Left kidney (tissue), 1 donor: ENCODE measurements at regions not wholly inside any gene's neighbourhood (a gene's known extent, or its start where the extent isn't known, plus 50 kb on each side); places are given as distances from the start of the nearest gene placed in this dataset.

Experiments used
- DNase-seq: peaks from one replicate; pipeline ENCODE4 v3.0.0-alpha.2; 2013

- no peak for DNase-seq
Measured at GRCh38 chr5:167720259-167720658, 571.2 kb upstream of the WWC1 start.

GRCh38 chr5:167720676-167721260 lies 570.7 kb upstream of the WWC1 start:
- no peak for DNase-seq

- no peak for DNase-seq
Measured at GRCh38 chr5:167721926-167722440, 569.5 kb upstream of the WWC1 start.

DNA sequence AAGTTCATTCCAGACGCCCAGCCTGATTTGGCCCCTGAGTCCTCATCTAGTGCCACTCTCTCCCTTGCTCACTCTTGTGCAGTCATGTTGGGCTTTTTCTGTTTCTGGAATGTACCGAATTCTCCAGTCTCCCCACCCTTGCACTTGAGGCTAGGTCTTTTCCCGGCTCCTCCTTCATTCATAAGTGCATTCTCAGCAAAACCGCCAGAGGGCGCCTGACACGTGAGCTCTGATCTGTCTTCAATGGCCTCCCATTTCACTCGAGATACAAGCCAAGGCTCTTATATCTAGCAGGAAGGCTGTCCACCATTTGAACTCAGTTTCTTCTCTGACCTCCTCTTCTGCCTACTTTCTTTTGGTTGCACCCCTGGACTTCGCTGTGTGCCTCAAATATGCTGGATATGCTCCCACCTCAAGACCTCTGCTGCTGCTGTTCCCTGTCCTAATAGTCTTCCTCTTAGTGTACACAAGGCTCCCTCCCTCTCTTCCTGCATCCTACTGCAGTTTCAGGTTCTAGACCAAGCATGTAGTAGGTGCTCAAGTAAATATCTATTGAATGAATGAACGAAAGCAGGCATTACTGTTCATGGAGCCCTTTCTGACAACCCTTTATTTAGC lies 568.1 kb upstream of the WWC1 start:
- peak; percentile 85 for DNase-seq

GRCh38 chr5:167725264-167725663 lies 566.2 kb upstream of the WWC1 start:
- DNase-seq = no peak

DNA sequence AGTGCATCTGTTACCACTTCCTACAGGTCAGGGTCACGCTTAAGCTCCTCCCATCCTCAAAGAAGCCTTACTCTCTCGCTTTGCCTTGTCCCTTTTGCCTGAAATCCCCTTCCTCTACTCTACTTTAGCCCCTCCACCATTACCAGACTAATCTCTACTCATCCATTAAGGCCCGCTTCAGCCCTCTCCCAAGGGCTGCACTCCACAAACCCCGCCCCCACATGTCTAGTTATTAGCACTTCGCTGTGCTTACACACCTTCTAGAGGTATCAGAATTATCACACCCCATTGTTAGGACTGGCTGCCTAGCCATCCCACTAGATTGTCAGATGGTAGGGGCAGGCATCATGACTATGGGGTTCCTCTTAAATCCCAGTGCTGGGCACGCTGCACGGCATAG lies 565.7 kb upstream of the WWC1 start:
- DNase-seq = no peak

DNA sequence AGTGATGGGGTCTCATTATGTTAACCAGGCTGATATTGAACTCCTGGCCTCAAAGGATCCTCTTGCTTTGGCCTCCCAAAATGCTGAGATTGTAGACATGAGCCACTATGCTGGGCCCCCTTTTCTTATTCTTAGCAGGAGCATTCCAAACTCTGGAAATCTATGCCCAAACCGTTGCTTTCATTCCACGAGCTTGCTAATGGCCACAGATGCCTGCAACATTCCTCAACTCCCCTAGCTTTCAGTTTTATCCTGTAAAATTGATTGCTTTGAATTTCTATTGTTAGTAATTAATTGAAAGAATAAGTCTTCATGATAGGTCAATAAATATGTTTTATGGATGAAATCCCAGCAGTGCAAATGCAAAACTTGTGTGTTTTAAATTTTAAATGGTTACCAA lies 564.8 kb upstream of the WWC1 start:
- DNase-seq = no peak

DNA sequence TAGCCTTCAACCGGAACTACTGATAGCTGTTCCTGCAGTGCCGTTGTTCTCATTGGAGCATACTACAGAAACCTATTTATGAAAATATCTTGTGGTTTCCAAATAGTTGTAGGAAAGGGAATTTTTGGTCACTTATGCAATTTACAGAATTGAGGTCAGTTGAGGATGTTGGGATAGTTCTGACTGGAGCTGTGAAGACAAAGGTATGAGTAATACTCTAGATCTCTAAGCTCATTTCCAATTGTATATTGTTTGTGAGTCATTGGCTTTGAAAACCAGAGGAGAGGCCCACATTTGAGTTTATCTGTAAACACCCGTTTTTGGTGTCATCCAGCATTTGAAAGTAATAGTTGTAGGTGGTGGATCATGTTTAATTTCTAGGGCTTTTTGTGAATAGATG lies 561.3 kb upstream of the WWC1 start:
- DNase-seq = no peak

DNA sequence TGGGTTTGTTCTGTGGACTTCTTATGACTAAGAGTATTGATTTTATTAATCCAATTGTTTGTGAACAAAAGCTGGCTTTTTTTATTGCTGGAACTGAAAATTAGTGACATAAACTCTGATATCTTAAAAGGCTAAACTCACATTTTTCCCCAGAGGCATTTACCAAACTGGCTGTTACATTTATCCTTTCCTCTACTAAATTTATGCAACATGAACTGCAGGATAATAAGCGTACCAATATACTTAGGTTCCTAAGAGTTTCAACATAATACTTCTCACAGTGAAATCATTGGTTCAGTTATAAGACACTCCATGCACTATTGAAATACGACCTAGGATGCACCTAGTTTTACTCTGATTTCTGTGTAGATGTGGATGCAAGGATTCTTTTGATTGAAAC lies 560.8 kb upstream of the WWC1 start:
- DNase-seq = no peak

DNA sequence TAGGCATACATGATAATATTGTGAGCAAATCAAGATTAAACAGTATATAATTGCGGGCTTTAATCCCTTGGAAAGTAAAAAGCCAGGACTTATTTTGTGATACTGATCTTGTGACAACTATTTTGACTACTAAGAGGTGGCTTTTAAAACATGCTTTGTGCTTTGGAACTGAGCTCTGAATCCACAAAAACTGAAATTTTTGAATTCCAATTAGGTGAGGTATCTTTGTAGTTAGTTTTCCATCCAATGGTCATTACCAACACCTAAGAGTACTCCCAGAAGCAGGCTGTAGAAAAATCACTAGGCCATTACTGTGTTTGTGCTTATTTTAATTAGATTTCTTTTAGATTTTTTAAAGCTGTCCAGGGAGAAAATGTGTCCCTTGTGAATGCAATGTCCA lies 559.5 kb upstream of the WWC1 start:
- no peak for DNase-seq

DNA sequence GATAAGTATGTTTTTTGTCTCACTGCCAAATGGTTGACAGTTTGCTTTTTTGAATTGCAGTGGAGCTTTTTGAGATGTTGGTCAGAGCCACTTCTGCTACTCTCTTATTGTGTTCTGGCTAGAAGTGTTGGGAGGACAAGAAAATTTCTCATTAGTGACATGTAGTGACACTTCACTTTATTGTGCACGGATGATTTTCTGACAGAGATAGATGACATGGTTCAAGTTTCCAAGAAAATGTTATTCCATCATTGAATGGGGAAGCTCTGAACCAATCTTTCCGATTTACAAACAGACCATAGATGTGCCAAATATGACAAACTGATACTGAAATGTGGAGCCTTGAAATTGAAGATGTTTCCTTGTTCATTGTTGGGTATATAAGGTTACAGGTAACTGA lies 558.9 kb upstream of the WWC1 start:
- DNase-seq = no peak

DNA sequence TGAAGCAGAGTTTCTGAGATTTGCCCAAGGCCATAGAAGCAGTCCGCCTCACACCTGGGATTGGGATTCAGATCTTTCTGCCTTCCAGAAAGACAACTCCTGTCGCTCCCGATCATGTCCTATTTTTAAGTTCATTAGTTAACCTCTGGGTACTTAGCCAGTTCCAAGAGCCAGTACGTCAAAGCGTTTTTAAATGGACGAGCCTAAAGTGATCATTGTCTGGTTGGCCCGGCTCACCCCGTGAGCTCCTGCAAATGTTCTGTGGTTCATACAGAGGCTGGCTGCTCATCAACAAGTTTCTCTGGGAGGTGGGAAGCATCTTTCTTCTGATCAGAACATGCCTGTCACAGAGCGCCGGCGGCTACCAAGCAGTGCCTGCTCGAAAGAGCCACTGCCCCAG lies 554.5 kb upstream of the WWC1 start:
- DNase-seq = no peak

DNA sequence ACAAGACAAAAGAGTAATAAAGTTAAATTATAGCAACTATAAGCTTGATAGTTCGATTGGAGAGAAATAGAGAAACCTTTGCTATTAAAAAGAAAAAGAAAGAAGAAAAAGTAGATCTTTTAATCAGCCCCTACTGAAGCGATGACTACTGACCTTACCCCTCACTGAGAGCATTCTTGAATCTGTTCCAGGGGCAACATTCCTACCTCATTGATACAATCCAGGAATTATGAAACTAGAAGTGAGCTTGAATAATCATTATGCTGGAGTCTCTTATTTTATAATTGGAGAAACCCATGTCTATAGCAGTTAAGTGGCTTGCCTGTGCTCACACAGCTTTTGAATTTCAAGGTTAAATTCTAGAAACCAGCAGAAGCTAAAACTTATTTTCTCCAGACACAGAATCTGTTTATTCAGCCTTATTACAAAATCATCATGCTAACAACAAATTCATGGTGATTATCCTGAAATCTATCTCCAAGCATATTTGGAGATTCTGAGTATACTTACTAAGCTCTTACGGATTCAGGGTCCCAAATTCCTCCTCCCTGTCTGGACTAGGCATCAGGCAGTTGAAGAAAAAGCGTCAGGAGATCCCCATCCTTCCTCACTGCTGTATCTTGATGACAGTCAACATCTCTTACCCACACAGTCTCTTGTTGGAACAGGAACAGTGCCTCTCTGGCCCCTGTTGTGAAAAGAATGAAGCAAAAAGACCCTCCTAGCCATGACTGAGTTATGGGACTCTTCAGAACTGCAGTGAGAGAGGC lies 547.6 kb upstream of the WWC1 start:
- DNase-seq = no peak

DNA sequence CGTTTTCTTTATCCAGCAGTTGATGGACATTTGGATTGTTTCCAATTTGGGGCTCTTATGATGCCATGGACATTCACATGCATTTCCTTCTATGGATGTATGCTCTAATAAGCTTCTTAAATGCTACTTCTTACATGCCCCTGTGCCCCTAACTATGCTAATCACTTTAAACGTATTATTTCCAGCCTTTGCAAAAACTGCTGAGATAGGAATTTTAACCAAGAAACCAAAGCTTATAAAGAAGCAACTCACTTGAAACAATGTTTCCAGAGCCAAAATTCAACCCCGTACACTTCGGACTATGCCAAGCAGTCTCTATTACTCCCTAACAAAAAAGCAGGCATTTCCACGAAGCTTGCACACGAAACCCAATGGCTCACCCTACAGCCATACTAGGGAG lies 545.6 kb upstream of the WWC1 start:
- no peak for DNase-seq

DNA sequence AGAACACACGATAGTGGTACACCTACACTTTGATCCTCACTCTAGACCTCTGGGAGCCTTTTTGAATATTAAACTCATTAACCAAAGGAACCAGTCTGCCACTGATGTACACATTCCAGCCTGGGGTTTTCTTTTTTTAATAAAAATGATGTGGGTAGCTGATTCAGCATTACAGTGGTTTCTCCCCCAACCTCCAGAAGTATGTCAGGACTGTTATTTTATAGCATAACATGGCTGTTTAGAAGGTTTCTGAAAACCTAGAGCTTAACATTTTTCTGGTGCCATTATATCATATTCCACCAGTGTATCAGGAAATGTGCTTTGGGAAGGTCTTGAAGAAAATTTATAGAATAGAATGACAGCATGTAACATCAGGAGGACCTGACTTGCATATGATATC lies 540.9 kb upstream of the WWC1 start:
- no peak for DNase-seq

- no peak for DNase-seq
Measured at GRCh38 chr5:167752936-167753335, 538.5 kb upstream of the WWC1 start.

GRCh38 chr5:167753725-167754490 lies 537.5 kb upstream of the WWC1 start:
- no peak for DNase-seq

GRCh38 chr5:167754501-167755021 lies 536.9 kb upstream of the WWC1 start:
- no peak for DNase-seq

DNA sequence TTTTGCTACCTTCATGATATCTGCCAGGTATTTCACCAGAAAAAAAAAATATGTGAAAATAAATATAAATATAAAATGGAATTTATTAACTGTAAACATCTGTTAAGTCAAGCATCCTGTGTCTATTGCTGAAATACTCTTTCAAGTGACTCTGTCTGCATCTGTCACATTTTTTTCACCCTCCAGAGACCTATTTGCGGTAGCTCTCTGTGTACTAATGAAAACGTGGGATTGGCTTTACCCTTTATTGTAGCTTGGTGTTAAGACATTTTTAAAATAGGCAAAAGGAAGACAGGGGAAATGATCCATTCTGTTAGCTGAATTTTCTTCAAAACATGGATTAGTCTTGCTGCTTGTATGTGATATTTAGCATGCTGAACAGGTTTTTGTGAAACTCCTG lies 536.0 kb upstream of the WWC1 start:
- no peak for DNase-seq

- DNase-seq = no peak
Measured at GRCh38 chr5:167759057-167759821, 532.2 kb upstream of the WWC1 start.

DNA sequence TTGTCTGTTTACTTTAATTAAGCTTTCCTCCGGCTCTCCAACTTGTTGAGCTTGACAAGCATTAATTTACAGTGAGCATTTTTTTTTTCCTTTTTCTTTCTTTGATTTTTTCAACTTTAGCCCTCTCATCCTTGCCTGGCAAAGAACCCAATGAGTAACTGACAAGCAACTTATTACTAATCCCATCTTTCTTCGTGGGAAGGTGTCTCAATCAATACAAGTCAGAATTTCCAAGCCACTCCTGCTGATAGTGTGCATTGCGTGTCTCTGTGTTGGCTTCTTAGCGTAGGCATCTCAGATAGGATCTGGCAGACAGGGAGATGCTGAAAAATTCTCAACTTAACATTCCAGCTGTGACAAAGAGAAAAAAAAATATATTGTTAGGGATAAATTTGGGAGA lies 527.7 kb upstream of the WWC1 start:
- no peak for DNase-seq
